Psoas muscle (tissue), 7 donors: ENCODE measurements at regions not wholly inside any gene's neighbourhood (a gene's known extent, or its start where the extent isn't known, plus 50 kb on each side); places are given as distances from the start of the nearest gene placed in this dataset.

Experiments used
- ATAC-seq, 4 donors: fragments of 200-7000 bp; cut with Tn5 transposase; one replicate each; pipeline ENCODE4 v1.9.1; 2020; ENCODE audit warnings: moderate library complexity in 3 of 4, mild to moderate bottlenecking in 2 of 4
- DNase-seq, 2 donors: peaks; one replicate each; pipeline ENCODE4 v3.0.0-alpha.2; 2020
- H3K27ac ChIP-seq: fragments of 200-600 bp; one replicate; pipeline ENCODE4 v1.8.0; 2022
- H3K27me3 ChIP-seq, 3 donors: fragments of 200-600 bp in 1 of 3; one replicate each; pipeline versions ENCODE4 v1.6.1 to v1.8.0; 2013 to 2022; ENCODE audit warnings: low read length in 2 of 3, mild to moderate bottlenecking in 2 of 3, moderate library complexity in 1 of 3; ENCODE audit not compliant: insufficient read depth in 3 of 3
- H3K36me3 ChIP-seq, 2 donors: fragments of 200-600 bp in 1 of 2; one replicate each; pipeline versions ENCODE4 v1.6.1 to v1.8.0; 2013 to 2022; ENCODE audit warnings: low read depth in 1 of 2, mild to moderate bottlenecking in 1 of 2, moderate library complexity in 1 of 2; ENCODE audit not compliant: insufficient read depth in 1 of 2
- H3K4me1 ChIP-seq: fragments of 200-600 bp; one replicate; pipeline ENCODE4 v1.8.0; 2022
- H3K4me3 ChIP-seq: fragments of 200-600 bp; one replicate; pipeline ENCODE4 v1.8.0; 2022; ENCODE audit warnings: mild to moderate bottlenecking
- H3K9me3 ChIP-seq: fragments of 200-600 bp; one replicate; pipeline ENCODE4 v1.8.0; 2022
- WGBS, 3 donors: extraction: QIAGEN DNeasy Blood & Tissue Kit; methylation state at CpG; one replicate each; pipeline versions ENCODE4 v1.1.6 to v1.1.7; 2013; 5-methylcytosine and 5-hydroxymethylcytosine counted together
- intact Hi-C, 2 donors: fragments of 100-400 bp; cut with DNase I; formaldehyde crosslinking; loops; one replicate each; pipeline versions ENCODE4 v1.11.0 to v1.14.2; 2022
- TF ChIP-seq, protein P1 (sequence below): fragments of 200-600 bp; IDR thresholded peaks from one replicate; pipeline ENCODE4 v1.8.0; 2022; ENCODE audit warnings: antibody characterized with exemption
- donor health status: healthy with polysubstance abuse.
- donor health status: DM: no; HTN: no; CAD: no; lungs with moderate emphysema.
- donor health status: Bipolar disorder and iron deficiency.
- donor health status: healthy.
- donor health status: DM: yes; HTN: yes; CAD: no.
- donor health status: DM: no; HTN: no; CAD: no.
- donor health status: DM: yes; HTN: yes; CAD: no.

DNA sequence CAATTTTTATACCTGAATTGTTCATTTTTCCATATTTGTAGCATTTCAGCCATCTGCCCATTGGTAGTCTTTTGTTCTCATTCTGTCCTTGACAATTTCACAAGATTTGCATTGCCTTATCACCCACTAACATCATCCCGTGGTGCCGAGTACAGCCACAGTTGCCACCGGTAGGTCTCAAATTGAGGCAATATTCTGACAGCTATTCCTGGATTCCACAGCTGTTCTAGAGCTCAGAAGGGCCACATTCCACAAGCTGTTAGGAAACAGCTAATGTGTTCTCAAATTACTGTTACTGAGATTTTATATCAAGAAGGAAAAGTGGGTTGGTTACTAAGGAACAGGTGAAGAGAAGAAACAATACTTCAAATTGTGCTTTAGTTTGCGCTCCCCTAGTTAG lies 178.8 kb downstream of the RPRM start:
- TF ChIP-seq, protein P1, sequence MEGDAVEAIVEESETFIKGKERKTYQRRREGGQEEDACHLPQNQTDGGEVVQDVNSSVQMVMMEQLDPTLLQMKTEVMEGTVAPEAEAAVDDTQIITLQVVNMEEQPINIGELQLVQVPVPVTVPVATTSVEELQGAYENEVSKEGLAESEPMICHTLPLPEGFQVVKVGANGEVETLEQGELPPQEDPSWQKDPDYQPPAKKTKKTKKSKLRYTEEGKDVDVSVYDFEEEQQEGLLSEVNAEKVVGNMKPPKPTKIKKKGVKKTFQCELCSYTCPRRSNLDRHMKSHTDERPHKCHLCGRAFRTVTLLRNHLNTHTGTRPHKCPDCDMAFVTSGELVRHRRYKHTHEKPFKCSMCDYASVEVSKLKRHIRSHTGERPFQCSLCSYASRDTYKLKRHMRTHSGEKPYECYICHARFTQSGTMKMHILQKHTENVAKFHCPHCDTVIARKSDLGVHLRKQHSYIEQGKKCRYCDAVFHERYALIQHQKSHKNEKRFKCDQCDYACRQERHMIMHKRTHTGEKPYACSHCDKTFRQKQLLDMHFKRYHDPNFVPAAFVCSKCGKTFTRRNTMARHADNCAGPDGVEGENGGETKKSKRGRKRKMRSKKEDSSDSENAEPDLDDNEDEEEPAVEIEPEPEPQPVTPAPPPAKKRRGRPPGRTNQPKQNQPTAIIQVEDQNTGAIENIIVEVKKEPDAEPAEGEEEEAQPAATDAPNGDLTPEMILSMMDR: no peak
- no peak for DNase-seq
- no peaks in the 10 kb centered on the region for H3K27me3 ChIP-seq
- no peaks in the 10 kb centered on the region for H3K9me3 ChIP-seq
- H3K36me3 ChIP-seq: no peaks in the 10 kb centered on the region
- H3K27ac ChIP-seq: no peak overlapping the region
- H3K4me1 ChIP-seq: no peaks in the 10 kb centered on the region
- intact Hi-C loops: no loop called here
- ATAC-seq: no peak
- no peak overlapping the region for H3K4me3 ChIP-seq
- WGBS, 3 donors: 38 to 42% (median 39%) methylated on average over 4 of the region's 4 CpGs

DNA sequence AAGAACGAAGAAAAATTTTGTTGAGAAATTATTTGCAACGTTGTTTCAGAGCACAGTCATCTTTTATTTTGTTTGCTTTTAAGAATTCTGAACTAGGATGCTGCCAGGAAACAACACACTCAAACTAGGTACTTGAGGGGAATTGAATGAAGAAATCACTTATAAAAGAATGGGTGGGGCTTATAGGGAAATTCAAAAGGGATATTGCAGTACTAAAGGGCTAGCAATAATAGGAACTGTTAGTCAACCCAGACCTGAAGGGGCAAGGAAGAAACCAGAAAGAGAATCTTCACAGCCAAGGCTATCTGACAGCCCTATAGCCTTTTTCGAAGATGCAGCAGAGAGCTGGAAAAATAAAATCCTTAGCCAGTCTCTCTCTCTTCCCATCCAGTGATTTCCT lies 179.3 kb downstream of the RPRM start:
- intact Hi-C loops: no loop called here
- Histone ChIP-seq H3K9me3 (no peaks in the 10 kb centered on the region), H3K4me1 (no peaks in the 10 kb centered on the region), H3K27me3 (no peaks in the 10 kb centered on the region), H3K27ac (no peak overlapping the region), H3K36me3 (no peaks in the 10 kb centered on the region), H3K4me3 (no peak overlapping the region)
- ATAC-seq (no peak), DNase-seq (no peak)
- TF ChIP-seq, protein P1: no peak
- 79 to 87% (median 80%) methylated on average over 3 of the region's 3 CpGs for WGBS, 3 donors

DNA sequence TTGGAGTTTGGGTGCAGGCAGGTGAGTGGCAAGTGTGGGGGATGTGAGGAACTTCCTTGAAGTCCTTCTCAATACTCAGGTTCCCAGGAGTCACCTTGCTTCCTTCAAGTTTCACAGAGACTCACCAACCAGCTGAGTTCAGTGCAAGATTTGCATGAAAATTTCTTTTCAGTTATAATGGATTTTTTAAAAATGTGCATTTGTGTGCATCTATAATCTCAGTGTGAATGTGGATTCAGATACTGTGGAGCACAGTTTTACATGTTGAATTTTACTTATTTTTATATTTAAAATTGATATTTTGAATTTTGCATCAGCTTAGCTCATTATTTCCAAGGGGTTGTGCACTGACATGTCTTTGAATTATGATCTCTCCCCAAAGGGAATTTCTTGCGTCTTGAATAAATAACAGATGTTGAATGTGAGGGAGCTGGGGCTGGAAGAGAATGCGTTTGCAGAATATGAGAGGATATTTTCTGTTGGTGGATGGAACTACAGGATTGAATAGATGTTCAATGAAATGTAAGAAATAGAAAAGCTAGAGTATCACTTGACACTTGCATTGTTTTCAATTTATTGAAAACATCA lies 184.3 kb downstream of the RPRM start:
- no peaks in the 10 kb centered on the region for H3K27me3 ChIP-seq
- no peaks in the 10 kb centered on the region for H3K4me1 ChIP-seq
- TF ChIP-seq, protein P1: no peak
- H3K9me3 ChIP-seq: no peaks in the 10 kb centered on the region
- 9 to 17% (median 13%) methylated on average over 2 of the region's 2 CpGs for WGBS, 3 donors
- H3K36me3 ChIP-seq: no peaks in the 10 kb centered on the region
- no peak for DNase-seq
- H3K27ac ChIP-seq: no peak overlapping the region
- intact Hi-C loops: no loop called here
- no peak for ATAC-seq
- no peak overlapping the region for H3K4me3 ChIP-seq

DNA sequence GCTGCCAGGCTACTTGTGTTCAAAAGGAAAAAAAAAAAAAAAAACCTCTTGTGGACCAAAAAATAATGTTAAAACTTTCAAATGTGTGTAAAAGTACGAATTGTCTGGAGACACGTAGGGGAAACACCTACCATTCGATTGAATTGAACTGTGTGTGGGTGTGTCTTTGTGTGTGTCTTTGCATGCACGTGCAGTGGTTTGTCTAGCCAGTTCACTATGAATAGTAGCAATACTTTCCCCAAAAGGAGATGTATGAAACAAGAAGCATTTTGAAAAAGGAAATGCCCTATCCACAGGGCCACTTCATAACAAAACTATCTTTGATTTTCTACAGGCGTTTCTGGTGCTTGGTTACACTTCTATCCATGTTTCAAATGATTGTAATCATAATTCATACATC lies 186.8 kb downstream of the RPRM start:
- H3K4me3 ChIP-seq: no peak overlapping the region
- no peaks in the 10 kb centered on the region for H3K36me3 ChIP-seq
- DNase-seq: no peak
- intact Hi-C loops: no loop called here
- no peaks in the 10 kb centered on the region for H3K27me3 ChIP-seq
- WGBS, 3 donors: 69 to 75% (median 75%) methylated on average over 5 of the region's 5 CpGs
- no peak for ATAC-seq
- no peaks in the 10 kb centered on the region for H3K9me3 ChIP-seq
- H3K27ac ChIP-seq: no peak overlapping the region
- TF ChIP-seq, protein P1: no peak
- H3K4me1 ChIP-seq: no peaks in the 10 kb centered on the region

DNA sequence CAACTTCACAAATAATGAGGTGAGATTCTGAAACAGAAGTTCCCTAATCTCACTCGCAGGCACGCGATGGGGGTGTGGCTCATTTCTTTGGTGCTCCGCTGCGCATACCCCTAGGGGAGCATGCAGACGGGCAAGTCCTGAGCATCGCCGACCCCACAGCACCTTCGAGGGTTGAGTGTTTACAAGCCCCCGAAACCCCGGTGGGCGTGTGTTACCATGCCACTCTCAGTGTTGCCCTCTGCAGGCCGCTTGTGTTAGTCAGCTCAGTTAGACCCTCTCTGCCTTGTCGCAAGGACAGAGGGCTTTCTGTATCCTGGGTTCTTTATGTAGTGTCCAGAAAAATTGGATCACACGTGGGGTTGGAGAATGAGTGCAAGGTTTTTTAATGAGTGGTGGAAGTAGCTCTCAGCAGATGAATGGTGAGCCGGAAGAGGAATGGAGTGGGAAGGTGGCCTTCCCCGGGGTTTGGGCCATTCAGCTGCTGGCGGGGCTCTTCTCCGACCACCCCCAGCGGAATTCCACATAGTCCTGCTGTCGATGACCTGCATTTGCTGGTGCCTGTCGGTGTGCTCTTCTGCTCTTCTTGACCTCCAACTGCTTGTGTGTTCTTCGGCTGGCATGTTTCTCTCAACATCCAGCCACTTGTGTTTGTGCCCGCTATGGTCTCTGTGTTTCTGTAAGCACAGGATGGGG lies 191.3 kb downstream of the RPRM start:
- ATAC-seq (no peak), DNase-seq (no peak)
- TF ChIP-seq, protein P1: no peak
- no peak overlapping the region for H3K4me3 ChIP-seq
- H3K36me3 ChIP-seq: no peaks in the 10 kb centered on the region
- no peak overlapping the region for H3K27ac ChIP-seq
- intact Hi-C loops: no loop called here
- WGBS, 3 donors: 49 to 50% (median 49%) methylated on average over 24 of the region's 24 CpGs
- no peaks in the 10 kb centered on the region for H3K27me3 ChIP-seq
- H3K9me3 ChIP-seq: peaks cover 4% of the 10 kb centered on the region
- H3K4me1 ChIP-seq: no peaks in the 10 kb centered on the region
